ENCODE measurements at regions not wholly inside any gene's neighbourhood (a gene's known extent, or its start where the extent isn't known, plus 50 kb on each side); places are given as distances from the start of the nearest gene placed in this dataset.
"Not testable (repeated sequence)": the region's sequence is repeated elsewhere in the genome, so short reads cannot be mapped to it uniquely, and the experiment has no call there.

GRCh38 chr3:110349295-110349694, 722.3 kb upstream of the NECTIN3 start:
- Histone ChIP-seq H3K36me3 (ENCODE audit: control insufficient read depth in 2 of 3, insufficient read depth in 3 of 3, low read length in 3 of 3) (no peaks in the 10 kb centered on the region), H3K27ac (ENCODE audit: low read depth, low read length) (no peak overlapping the region), H3K27me3 (ENCODE audit: control insufficient read depth in 2 of 2, insufficient read depth in 2 of 2, low read length in 2 of 2) (no peaks in the 10 kb centered on the region), H3K9me3 (ENCODE audit: control insufficient read depth in 2 of 3, low read length in 3 of 3) (no peaks in the 10 kb centered on the region), H3K4me1 (ENCODE audit: control insufficient read depth in 2 of 2, insufficient read depth in 2 of 2, low read length in 2 of 2) (no peaks in the 10 kb centered on the region), H3K4me3 (ENCODE audit: low read length) (no peak overlapping the region)
- POLR2A ChIA-PET = interaction anchor here (0.6 kb wide), 1 partner anchor 70 kb away, joined by 3 read pairs; no protein-coding TSS in a partner anchor
- Mint-ChIP-seq H3K27ac (no peak overlapping the region), H3K4me3 (no peak overlapping the region), H3K4me1 (peaks cover 0 to 5% (median 0%) of the 10 kb centered on the region in 7 donors), H3K36me3 (no peaks in the 10 kb centered on the region), H3K27me3 (no peaks in the 10 kb centered on the region), H3K9me3 (peaks cover 0 to 2% (median 0%) of the 10 kb centered on the region in 11 donors)
- DNase-seq (no peak), ATAC-seq (no peak)
- CTCF ChIA-PET = no interaction called here
- intact Hi-C loops (cut with micrococcal nuclease) = no loop called here

- Histone ChIP-seq H3K9me3 (ENCODE audit: control insufficient read depth in 2 of 3, low read length in 3 of 3) (no peaks in the 10 kb centered on the region), H3K27me3 (ENCODE audit: control insufficient read depth in 2 of 2, insufficient read depth in 2 of 2, low read length in 2 of 2) (no peaks in the 10 kb centered on the region), H3K27ac (ENCODE audit: low read depth, low read length) (no peak overlapping the region), H3K36me3 (ENCODE audit: control insufficient read depth in 2 of 3, insufficient read depth in 3 of 3, low read length in 3 of 3) (no peaks in the 10 kb centered on the region), H3K4me3 (ENCODE audit: low read length) (no peak overlapping the region), H3K4me1 (ENCODE audit: control insufficient read depth in 2 of 2, insufficient read depth in 2 of 2, low read length in 2 of 2) (no peaks in the 10 kb centered on the region)
- no peak overlapping the region for H3K4me3 Mint-ChIP-seq
- no peak overlapping the region for H3K27ac Mint-ChIP-seq
- H3K9me3 Mint-ChIP-seq = no peaks in the 10 kb centered on the region
- H3K4me1 Mint-ChIP-seq = no peaks in the 10 kb centered on the region
- ChIA-PET POLR2A (no interaction called here), CTCF (no interaction called here)
- ATAC-seq = no peak
- no peaks in the 10 kb centered on the region for H3K36me3 Mint-ChIP-seq
- no peaks in the 10 kb centered on the region for H3K27me3 Mint-ChIP-seq
- no peak for DNase-seq
- intact Hi-C loops (cut with micrococcal nuclease) = no loop called here
These were observed 718.6 kb upstream of the NECTIN3 start for GRCh38 chr3:110352841-110353604.

DNA sequence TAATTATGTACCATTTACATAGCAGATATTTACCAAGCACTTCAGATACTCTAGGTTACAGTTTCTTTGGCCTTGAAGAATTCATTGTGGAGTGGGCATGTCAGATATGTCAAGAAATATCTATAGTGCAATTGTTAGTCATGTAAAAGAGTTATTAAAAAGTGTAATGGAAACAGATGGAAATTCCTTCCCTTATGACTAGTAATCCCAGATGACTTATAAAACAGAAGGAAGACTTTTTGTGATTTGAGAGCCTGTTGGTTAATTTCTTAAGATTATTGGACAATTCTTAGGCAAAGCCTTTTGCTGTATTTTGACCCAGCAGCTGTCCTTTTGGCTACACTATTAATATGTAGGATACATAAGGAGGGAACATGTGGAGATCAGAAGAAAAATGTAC, 708.9 kb upstream of the NECTIN3 start:
- ATAC-seq (no peak), DNase-seq (no peak)
- Mint-ChIP-seq H3K27ac (no peak overlapping the region), H3K27me3 (peaks cover 0 to 7% (median 2%) of the 10 kb centered on the region in 5 donors), H3K9me3 (peaks cover 0 to 4% (median 0%) of the 10 kb centered on the region in 11 donors), H3K4me1 (no peaks in the 10 kb centered on the region), H3K4me3 (no peak overlapping the region), H3K36me3 (no peaks in the 10 kb centered on the region)
- Histone ChIP-seq H3K27ac (ENCODE audit: low read depth, low read length) (no peak overlapping the region), H3K27me3 (ENCODE audit: control insufficient read depth in 2 of 2, insufficient read depth in 2 of 2, low read length in 2 of 2) (no peaks in the 10 kb centered on the region), H3K4me1 (ENCODE audit: control insufficient read depth in 2 of 2, insufficient read depth in 2 of 2, low read length in 2 of 2) (no peaks in the 10 kb centered on the region), H3K9me3 (ENCODE audit: control insufficient read depth in 2 of 3, low read length in 3 of 3) (no peaks in the 10 kb centered on the region), H3K4me3 (ENCODE audit: low read length) (no peak overlapping the region), H3K36me3 (ENCODE audit: control insufficient read depth in 2 of 3, insufficient read depth in 3 of 3, low read length in 3 of 3) (no peaks in the 10 kb centered on the region)
- ChIA-PET CTCF (no interaction called here), POLR2A (no interaction called here)
- intact Hi-C loops (cut with micrococcal nuclease) = no loop called here

DNA sequence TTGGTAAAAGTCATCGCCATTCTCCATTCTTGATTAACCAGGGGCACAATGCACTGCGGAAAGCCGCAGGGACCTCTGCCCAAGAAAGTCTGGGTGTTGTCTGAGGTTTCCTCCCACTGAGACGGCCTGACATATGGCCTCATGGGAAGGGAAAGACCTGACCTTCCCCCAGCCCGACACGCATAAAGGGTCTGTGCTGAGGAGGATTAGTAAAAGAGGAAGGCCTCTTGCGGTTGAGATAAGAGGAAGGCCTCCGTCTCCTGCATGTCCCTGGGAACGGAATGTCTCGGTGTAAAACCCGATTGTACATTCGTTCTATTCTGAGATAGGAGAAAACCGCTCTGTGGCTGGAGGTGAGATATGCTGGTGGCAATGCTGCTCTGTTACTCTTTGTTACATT, 704.3 kb upstream of the NECTIN3 start:
- H3K4me3 Mint-ChIP-seq; POLR2A ChIA-PET; H3K4me3 ChIP-seq (ENCODE audit: low read length); H3K4me1 ChIP-seq (ENCODE audit: control insufficient read depth in 2 of 2, insufficient read depth in 2 of 2, low read length in 2 of 2); H3K9me3 Mint-ChIP-seq; H3K9me3 ChIP-seq (ENCODE audit: control insufficient read depth in 2 of 3, low read length in 3 of 3); DNase-seq; H3K4me1 Mint-ChIP-seq; H3K36me3 Mint-ChIP-seq; H3K27me3 ChIP-seq (ENCODE audit: control insufficient read depth in 2 of 2, insufficient read depth in 2 of 2, low read length in 2 of 2); H3K36me3 ChIP-seq (ENCODE audit: control insufficient read depth in 2 of 3, insufficient read depth in 3 of 3, low read length in 3 of 3); ATAC-seq; H3K27me3 Mint-ChIP-seq; CTCF ChIA-PET; H3K27ac ChIP-seq (ENCODE audit: low read depth, low read length); H3K27ac Mint-ChIP-seq; intact Hi-C loops (cut with micrococcal nuclease): not testable (repeated sequence)

- intact Hi-C loops (cut with micrococcal nuclease) = no loop called here
- Mint-ChIP-seq H3K4me1 (no peaks in the 10 kb centered on the region), H3K36me3 (no peaks in the 10 kb centered on the region), H3K9me3 (no peaks in the 10 kb centered on the region), H3K27me3 (peaks cover 0 to 10% (median 0%) of the 10 kb centered on the region in 5 donors), H3K27ac (no peak overlapping the region), H3K4me3 (no peak overlapping the region)
- Histone ChIP-seq H3K4me3 (ENCODE audit: low read length) (no peak overlapping the region), H3K27me3 (ENCODE audit: control insufficient read depth in 2 of 2, insufficient read depth in 2 of 2, low read length in 2 of 2) (no peaks in the 10 kb centered on the region), H3K9me3 (ENCODE audit: control insufficient read depth in 2 of 3, low read length in 3 of 3) (no peaks in the 10 kb centered on the region), H3K36me3 (ENCODE audit: control insufficient read depth in 2 of 3, insufficient read depth in 3 of 3, low read length in 3 of 3) (no peaks in the 10 kb centered on the region), H3K4me1 (ENCODE audit: control insufficient read depth in 2 of 2, insufficient read depth in 2 of 2, low read length in 2 of 2) (no peaks in the 10 kb centered on the region), H3K27ac (ENCODE audit: low read depth, low read length) (no peak overlapping the region)
- no peak for DNase-seq
- CTCF ChIA-PET = no interaction called here
- ATAC-seq = no peak
- POLR2A ChIA-PET = no interaction called here
These were observed 695.7 kb upstream of the NECTIN3 start for GRCh38 chr3:110375751-110376518.

DNA sequence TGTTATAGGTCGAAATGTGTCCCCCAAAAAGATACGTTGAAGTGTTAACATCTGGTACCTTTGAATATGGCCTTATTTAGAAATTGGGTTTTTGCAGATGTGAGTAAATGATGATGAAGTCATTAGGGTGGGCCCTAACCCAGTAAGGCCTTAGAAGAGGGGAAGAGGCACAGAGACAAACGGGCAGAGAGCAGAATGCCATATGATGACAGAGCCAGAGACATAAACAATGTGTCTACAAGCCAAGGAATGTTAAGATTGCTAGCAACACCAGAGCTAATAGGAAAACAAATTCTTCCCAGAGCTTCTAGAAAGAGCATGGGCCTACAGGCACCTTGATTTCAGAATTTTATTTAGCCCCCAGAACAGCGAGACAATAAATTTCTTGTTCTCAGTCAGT, 693.1 kb upstream of the NECTIN3 start:
- H3K27me3 Mint-ChIP-seq = peaks cover 0 to 4% (median 0%) of the 10 kb centered on the region in 5 donors
- POLR2A ChIA-PET = interaction anchor here (0.7 kb wide), 1 partner anchor 1602 kb away, joined by 3 read pairs; no protein-coding TSS in a partner anchor

GRCh38 chr3:110381992-110382391, 689.6 kb upstream of the NECTIN3 start:
- Histone ChIP-seq H3K4me1 (ENCODE audit: control insufficient read depth in 2 of 2, insufficient read depth in 2 of 2, low read length in 2 of 2) (no peaks in the 10 kb centered on the region), H3K9me3 (ENCODE audit: control insufficient read depth in 2 of 3, low read length in 3 of 3) (no peaks in the 10 kb centered on the region), H3K27me3 (ENCODE audit: control insufficient read depth in 2 of 2, insufficient read depth in 2 of 2, low read length in 2 of 2) (no peaks in the 10 kb centered on the region), H3K27ac (ENCODE audit: low read depth, low read length) (no peak overlapping the region), H3K4me3 (ENCODE audit: low read length) (no peak overlapping the region), H3K36me3 (ENCODE audit: control insufficient read depth in 2 of 3, insufficient read depth in 3 of 3, low read length in 3 of 3) (no peaks in the 10 kb centered on the region)
- no peaks in the 10 kb centered on the region for H3K27me3 Mint-ChIP-seq
- ATAC-seq (no peak), DNase-seq (no peak)
- ChIA-PET CTCF (no interaction called here), POLR2A (no interaction called here)
- intact Hi-C loops (cut with micrococcal nuclease) = no loop called here
- H3K27ac Mint-ChIP-seq = no peak overlapping the region
- H3K36me3 Mint-ChIP-seq = no peaks in the 10 kb centered on the region
- no peaks in the 10 kb centered on the region for H3K9me3 Mint-ChIP-seq
- H3K4me3 Mint-ChIP-seq = no peak overlapping the region
- H3K4me1 Mint-ChIP-seq = no peaks in the 10 kb centered on the region

More for the DNA sequence above, 693.1 kb upstream of the NECTIN3 start:
- Histone ChIP-seq H3K4me1 (ENCODE audit: control insufficient read depth in 2 of 2, insufficient read depth in 2 of 2, low read length in 2 of 2) (no peaks in the 10 kb centered on the region), H3K27me3 (ENCODE audit: control insufficient read depth in 2 of 2, insufficient read depth in 2 of 2, low read length in 2 of 2) (no peaks in the 10 kb centered on the region), H3K36me3 (ENCODE audit: control insufficient read depth in 2 of 3, insufficient read depth in 3 of 3, low read length in 3 of 3) (no peaks in the 10 kb centered on the region), H3K27ac (ENCODE audit: low read depth, low read length) (no peak overlapping the region), H3K9me3 (ENCODE audit: control insufficient read depth in 2 of 3, low read length in 3 of 3) (no peaks in the 10 kb centered on the region), H3K4me3 (ENCODE audit: low read length) (no peak overlapping the region)
- intact Hi-C loops (cut with micrococcal nuclease) = no loop called here
- no peaks in the 10 kb centered on the region for H3K9me3 Mint-ChIP-seq
- H3K36me3 Mint-ChIP-seq = no peaks in the 10 kb centered on the region
- ATAC-seq (no peak), DNase-seq (no peak)
- no peak overlapping the region for H3K4me3 Mint-ChIP-seq
- no peaks in the 10 kb centered on the region for H3K4me1 Mint-ChIP-seq
- CTCF ChIA-PET = no interaction called here
- H3K27ac Mint-ChIP-seq = no peak overlapping the region

Data from naive thymus-derived CD4-positive, alpha-beta T cell (primary cell).